ENCODE measurements at regions not wholly inside any gene's neighbourhood (a gene's known extent, or its start where the extent isn't known, plus 50 kb on each side); places are given as distances from the start of the nearest gene placed in this dataset.

- Mint-ChIP-seq H3K36me3 (no peaks in the 10 kb centered on the region), H3K4me3 (no peak overlapping the region), H3K4me1 (no peaks in the 10 kb centered on the region; the same call in 1 of the 2 replicates), H3K27ac (no peak overlapping the region), H3K27me3 (ENCODE audit: low read depth) (no peaks in the 10 kb centered on the region; the same call in 1 of the 2 replicates), H3K9me3 (no peaks in the 10 kb centered on the region)
- ChIA-PET POLR2A (no interaction called here), CTCF (interaction anchor here (0.9 to 2.9 kb wide), 4 partner anchors 18 to 194 kb away, joined by 3 to 8 read pairs (median 3); no protein-coding TSS in a partner anchor)
- TF ChIP-seq ZNF281 (CRISPR knock-in tag; IDR thresholded peaks at IDR 0.05) (no peak), ZMAT4 (CRISPR knock-in tag; IDR thresholded peaks at IDR 0.05) (no peak), USF2 (CRISPR knock-in tag; IDR thresholded peaks at IDR 0.05) (no peak), ZNF121 (CRISPR knock-in tag; IDR thresholded peaks at IDR 0.05) (no peak), EMX1 (CRISPR knock-in tag; IDR thresholded peaks at IDR 0.05) (no peak), GRHL2 (CRISPR knock-in tag; IDR thresholded peaks at IDR 0.05; ENCODE audit: insufficient replicate concordance, severe bottlenecking) (no peak), E2F4 (CRISPR knock-in tag; IDR thresholded peaks at IDR 0.05; ENCODE audit: borderline replicate concordance, low read depth) (no peak), PREB (CRISPR knock-in tag; IDR thresholded peaks at IDR 0.05; ENCODE audit: borderline replicate concordance) (no peak), ETV6 (CRISPR knock-in tag; IDR thresholded peaks at IDR 0.05) (no peak), ZNF317 (CRISPR knock-in tag; IDR thresholded peaks at IDR 0.05; ENCODE audit: borderline replicate concordance, low read depth) (no peak)
- ATAC-seq, result no peak
- DNase-seq (ENCODE audit: low spot score), result no peak
Observed at GRCh38 chr15:57883701-57884100, 177.2 kb downstream of the POLR2M start.

- no peak for DNase-seq (ENCODE audit: low spot score)
- POLR2A ChIA-PET, result no interaction called here
- Mint-ChIP-seq H3K4me1 (no peaks in the 10 kb centered on the region; the same call in 1 of the 2 replicates), H3K4me3 (no peak overlapping the region), H3K27ac (no peak overlapping the region), H3K9me3 (no peaks in the 10 kb centered on the region), H3K36me3 (no peaks in the 10 kb centered on the region), H3K27me3 (ENCODE audit: low read depth) (no peaks in the 10 kb centered on the region; the same call in 1 of the 2 replicates)
- CTCF ChIA-PET, result interaction anchor here (2.9 kb wide), 1 partner anchor 181 kb away, joined by 8 read pairs; no protein-coding TSS in a partner anchor
- no peak for ATAC-seq
- no peak for TF ChIP-seq NR2C2 (CRISPR knock-in tag; IDR thresholded peaks at IDR 0.05)
- no peak for TF ChIP-seq NFYB (CRISPR knock-in tag; conservative IDR thresholded peaks at IDR 0.05; ENCODE audit: low read depth)
- TF ChIP-seq AFF4 (CRISPR knock-in tag; IDR thresholded peaks at IDR 0.05; ENCODE audit: borderline replicate concordance), result no peak
- TF ChIP-seq NFATC4 (CRISPR knock-in tag; IDR thresholded peaks at IDR 0.05), result no peak
- no peak for TF ChIP-seq FOXP4 (CRISPR knock-in tag; IDR thresholded peaks at IDR 0.05)
- TF ChIP-seq HMGA2 (CRISPR knock-in tag; IDR thresholded peaks at IDR 0.05), result no peak
- no peak for TF ChIP-seq JUN (CRISPR knock-in tag; IDR thresholded peaks at IDR 0.05)
Observed at GRCh38 chr15:57884936-57885335, 178.4 kb downstream of the POLR2M start.

All from WTC11 (cell line).